Omental fat pad (tissue), 3 donors: ENCODE measurements at regions not wholly inside any gene's neighbourhood (a gene's known extent, or its start where the extent isn't known, plus 50 kb on each side); places are given as distances from the start of the nearest gene placed in this dataset.

Source experiments
- ATAC-seq: fragments of 150-250 bp; one replicate; pipeline ENCODE4 v1.9.1; 2016; ENCODE audit warnings: mild to moderate bottlenecking, moderate library complexity; ENCODE audit not compliant: low FRiP score
- DNase-seq: peaks from one replicate; pipeline ENCODE4 v3.0.0-alpha.2; 2019; ENCODE audit warnings: low spot score
- TF ChIP-seq, protein P1 (sequence below), 3 donors: fragments of 450-650 bp; IDR thresholded peaks; one replicate each; pipeline ENCODE4 v1.5.1; 2016 to 2017; ENCODE audit warnings: antibody characterized with exemption in 3 of 3, mild to moderate bottlenecking in 3 of 3, moderate library complexity in 2 of 3

DNA sequence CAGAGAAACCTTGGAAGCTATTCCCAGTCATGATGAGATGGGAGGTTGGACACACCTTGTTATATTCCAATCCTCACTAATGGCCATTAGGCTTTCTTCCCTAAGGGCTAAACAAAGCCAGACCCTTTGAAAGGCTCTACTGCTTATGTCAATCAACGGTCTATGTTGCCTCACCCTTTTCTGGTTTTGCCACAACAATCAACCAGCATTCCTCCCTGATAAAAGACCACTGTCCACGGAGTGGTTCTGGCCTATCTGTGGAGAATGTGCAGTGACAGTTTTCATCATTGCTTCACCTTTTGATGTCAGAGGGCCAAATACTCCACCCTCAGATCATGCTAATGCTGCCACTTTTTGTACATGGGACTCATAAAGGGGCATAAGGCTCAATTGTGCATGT is 913.4 kb downstream of the RPA4 start:
- TF ChIP-seq, protein P1, sequence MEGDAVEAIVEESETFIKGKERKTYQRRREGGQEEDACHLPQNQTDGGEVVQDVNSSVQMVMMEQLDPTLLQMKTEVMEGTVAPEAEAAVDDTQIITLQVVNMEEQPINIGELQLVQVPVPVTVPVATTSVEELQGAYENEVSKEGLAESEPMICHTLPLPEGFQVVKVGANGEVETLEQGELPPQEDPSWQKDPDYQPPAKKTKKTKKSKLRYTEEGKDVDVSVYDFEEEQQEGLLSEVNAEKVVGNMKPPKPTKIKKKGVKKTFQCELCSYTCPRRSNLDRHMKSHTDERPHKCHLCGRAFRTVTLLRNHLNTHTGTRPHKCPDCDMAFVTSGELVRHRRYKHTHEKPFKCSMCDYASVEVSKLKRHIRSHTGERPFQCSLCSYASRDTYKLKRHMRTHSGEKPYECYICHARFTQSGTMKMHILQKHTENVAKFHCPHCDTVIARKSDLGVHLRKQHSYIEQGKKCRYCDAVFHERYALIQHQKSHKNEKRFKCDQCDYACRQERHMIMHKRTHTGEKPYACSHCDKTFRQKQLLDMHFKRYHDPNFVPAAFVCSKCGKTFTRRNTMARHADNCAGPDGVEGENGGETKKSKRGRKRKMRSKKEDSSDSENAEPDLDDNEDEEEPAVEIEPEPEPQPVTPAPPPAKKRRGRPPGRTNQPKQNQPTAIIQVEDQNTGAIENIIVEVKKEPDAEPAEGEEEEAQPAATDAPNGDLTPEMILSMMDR (IDR thresholded peaks at IDR 0.05) = no peak
- no peak for ATAC-seq
- no peak for DNase-seq

GRCh38 chrX:97806238-97806637 is 922.5 kb downstream of the RPA4 start:
- ATAC-seq = no peak
- TF ChIP-seq, protein P1 (IDR thresholded peaks at IDR 0.05) = no peak
- no peak for DNase-seq

- no peak for DNase-seq
- TF ChIP-seq, protein P1 (IDR thresholded peaks at IDR 0.05) = no peak
- no peak for ATAC-seq
Observed at GRCh38 chrX:97806946-97807345, 923.2 kb downstream of the RPA4 start.

DNA sequence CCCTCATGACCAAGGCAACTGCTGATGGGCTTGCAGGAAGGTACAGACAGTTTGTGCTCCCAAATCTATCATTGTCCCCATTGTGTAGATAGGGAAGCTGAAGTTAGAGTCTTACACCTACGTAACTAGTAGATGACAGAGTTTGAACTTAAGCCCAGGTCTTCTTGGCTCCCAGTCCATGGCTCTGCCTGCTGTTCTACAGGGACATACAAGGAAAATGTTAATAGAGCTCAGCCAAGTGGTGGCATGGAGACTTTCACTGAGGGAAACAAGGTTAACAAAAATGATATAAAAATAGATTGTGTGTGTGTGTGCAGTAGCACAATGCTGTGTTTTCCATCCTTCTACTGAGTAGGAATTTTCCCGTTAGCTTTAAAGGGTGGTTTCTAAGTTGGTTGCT is 936.5 kb downstream of the RPA4 start:
- DNase-seq (no peak), ATAC-seq (no peak)
- TF ChIP-seq, protein P1 (IDR thresholded peaks at IDR 0.05) = no peak

DNA sequence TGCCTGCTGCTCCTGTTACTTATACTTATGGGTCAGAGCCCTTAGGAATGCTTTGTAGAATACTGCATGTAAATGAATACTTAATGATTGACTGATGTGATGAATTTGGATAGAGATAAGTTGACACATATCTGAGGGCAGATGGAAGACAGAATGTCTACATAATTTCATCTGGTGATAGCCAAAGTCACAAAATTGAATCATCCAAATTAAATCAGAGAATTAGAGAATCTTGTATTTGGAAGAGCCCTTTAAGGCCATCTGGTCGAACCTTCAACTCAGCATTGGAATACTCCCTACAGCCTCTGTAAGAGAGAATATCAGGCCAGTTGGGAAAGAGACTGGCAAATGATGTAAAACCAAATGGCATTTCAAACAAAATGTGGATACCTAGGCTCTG is 944.8 kb downstream of the RPA4 start:
- TF ChIP-seq, protein P1 (IDR thresholded peaks at IDR 0.05) = no peak
- ATAC-seq = no peak
- DNase-seq = no peak

GRCh38 chrX:97835969-97836368 is 952.3 kb downstream of the RPA4 start:
- no peak for ATAC-seq
- TF ChIP-seq, protein P1 (IDR thresholded peaks at IDR 0.05) = no peak
- DNase-seq = no peak

DNA sequence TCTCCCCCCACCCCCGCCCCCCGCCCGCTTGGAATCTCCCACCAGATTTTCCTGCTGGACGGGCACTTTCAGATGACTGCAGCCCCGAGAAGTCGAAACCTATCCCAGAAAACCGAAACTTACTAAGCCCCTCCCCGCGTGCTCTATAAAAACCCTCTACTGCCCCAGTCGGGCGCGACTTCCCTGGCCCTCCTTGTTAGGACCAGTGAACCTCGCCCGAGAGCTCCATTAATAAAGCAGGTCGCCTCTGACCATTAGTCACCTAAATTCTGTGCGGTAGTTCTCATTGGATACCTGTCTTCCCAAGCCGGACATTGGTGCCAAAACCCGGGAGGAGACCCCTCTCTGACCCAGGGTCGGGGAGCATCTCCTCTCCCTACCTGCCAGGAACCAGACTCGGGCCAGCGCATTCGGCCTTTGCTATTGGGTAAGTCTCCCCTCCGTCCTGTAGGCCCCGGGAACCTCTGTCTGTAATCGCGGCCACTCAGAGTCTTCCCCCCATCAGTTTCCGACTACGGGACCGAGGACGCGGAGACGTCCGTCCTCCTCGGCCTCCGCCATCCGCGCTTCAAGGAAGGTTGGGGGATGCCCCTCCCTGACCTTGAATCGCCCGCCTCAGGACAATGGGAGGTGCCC is 958.0 kb downstream of the RPA4 start:
- TF ChIP-seq, protein P1 (IDR thresholded peaks at IDR 0.05) = no peak
- DNase-seq = no peak
- ATAC-seq = no peak
